MV-4-11 (cell line): ENCODE measurements at regions not wholly inside any gene's neighbourhood (a gene's known extent, or its start where the extent isn't known, plus 50 kb on each side); places are given as distances from the start of the nearest gene placed in this dataset.
"Not testable (repeated sequence)": the region's sequence is repeated elsewhere in the genome, so short reads cannot be mapped to it uniquely, and the experiment has no call there.

Experiments
- DNase-seq: peaks from one replicate; lab custom pipeline; 2025; lab: John Stamatoyannopoulos, UW

DNA sequence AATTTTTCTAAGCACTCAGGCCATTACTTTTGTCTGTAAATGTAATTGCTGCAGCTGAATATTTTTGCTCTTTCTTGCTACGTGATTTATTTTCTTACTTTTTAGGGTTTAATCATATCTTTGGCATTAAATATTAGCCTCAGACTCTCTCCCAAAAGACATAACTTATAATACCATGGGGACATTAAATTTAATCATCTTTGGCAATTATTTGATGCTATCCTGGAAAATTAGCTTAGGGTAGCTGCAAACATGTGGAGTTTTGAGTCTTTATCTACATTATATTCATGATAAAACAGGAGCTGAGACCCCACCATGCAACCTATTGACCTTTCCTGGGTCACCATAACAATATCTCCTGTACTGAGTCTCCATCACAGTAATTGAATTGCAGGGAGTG is 59.1 kb upstream of the EDAR start:
- no peak for DNase-seq

DNA sequence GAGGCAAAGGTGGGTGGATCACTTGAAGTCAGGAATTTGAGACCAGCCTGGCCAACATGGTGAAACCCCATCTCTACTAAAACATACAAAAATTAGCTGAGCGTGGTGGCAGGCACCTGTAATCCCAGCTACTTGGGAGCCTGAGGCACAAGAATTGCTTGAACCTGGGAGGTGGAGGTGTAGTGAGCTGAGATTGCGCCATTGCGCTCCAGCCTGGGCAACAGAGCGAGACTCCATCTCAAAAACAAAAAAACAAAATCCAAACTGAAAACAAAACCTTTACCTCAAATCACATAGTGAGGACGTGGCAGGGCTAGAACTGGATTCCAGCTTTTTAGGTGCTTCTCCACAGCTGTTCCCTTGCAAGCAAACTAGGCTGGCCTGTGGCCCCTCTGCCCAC is 58.5 kb upstream of the EDAR start:
- DNase-seq: not testable (repeated sequence)

- peak; percentile 67 for DNase-seq
Observed at GRCh38 chr2:109046925-109047508, 58.0 kb upstream of the EDAR start.

DNA sequence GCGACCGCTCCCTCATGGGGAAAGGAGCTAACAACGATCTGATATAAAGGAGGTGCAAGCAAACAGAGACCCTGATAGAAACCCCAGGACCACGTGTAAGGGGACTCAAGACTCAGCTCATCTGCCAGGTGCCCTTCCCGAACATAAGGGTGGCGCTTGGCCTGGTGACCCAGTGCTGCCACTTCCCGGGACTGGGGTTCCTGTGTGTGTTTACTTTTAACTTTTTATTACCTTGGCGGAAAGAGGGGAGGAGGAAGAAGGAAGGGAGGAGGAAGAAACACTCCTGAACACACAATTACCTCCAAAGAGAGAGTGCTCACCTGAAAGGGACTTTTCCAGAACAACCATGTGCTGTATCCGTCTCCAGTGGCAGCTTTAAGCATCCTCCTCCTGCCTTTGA is 56.5 kb upstream of the EDAR start:
- DNase-seq: no peak

DNA sequence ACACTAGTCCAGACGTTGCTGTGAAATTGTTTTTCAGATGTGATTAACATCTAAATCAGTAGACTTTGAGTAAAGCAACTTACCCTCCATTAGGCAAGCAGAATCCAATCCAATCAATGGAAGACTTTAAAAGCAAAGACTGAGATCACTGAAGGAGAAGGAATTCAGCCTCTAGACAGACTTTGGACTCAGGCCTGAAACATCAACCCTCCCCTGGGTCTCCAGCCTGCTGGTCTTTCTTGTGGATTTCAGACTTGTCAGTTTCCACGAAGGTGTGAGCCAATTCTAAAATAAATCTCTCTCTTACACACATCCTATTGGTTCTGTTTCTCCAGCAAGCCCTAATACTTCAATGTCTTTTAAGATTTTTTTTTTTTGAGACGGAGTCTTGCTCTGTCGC is 50.0 kb upstream of the EDAR start:
- DNase-seq: no peak
